Neural cell (in vitro differentiated cells): ENCODE measurements at regions not wholly inside any gene's neighbourhood (a gene's known extent, or its start where the extent isn't known, plus 50 kb on each side); places are given as distances from the start of the nearest gene placed in this dataset.

ENCODE experiments used
- H2AFZ ChIP-seq: fragments of 200-600, 300-800 bp; sonication (generic), shearing (Covaris generic); 2 replicates; pipeline ENCODE4 v1.6.0; 2014; ENCODE audit warnings: low read depth, mild to moderate bottlenecking, antibody characterized with exemption, low read length, moderate library complexity
- H3F3A ChIP-seq: fragments of 200-600 bp; shearing (Covaris generic); 2 replicates; pipeline ENCODE4 v1.6.1; 2016; ENCODE audit warnings: mild to moderate bottlenecking, moderate library complexity, mixed read lengths, antibody characterized with exemption, low read length; ENCODE audit not compliant: insufficient read depth, poor library complexity, severe bottlenecking
- H3K27ac ChIP-seq: fragments of 200-600, 300-800 bp; sonication (generic), shearing (Covaris generic); 2 replicates; pipeline ENCODE4 v1.5.1; 2014; ENCODE audit warnings: mild to moderate bottlenecking, low read length, moderate library complexity
- H3K27me3 ChIP-seq: fragments of 300-800, 200-600 bp; sonication (generic), shearing (Covaris generic); 2 replicates; pipeline ENCODE4 v1.6.0; 2014; ENCODE audit warnings: mild to moderate bottlenecking, low read depth, low read length, moderate library complexity; ENCODE audit not compliant: insufficient read depth
- H3K36me3 ChIP-seq: fragments of 300-800, 200-600 bp; sonication (generic), shearing (Covaris generic); 2 replicates; pipeline ENCODE4 v1.5.1; 2014; ENCODE audit warnings: mild to moderate bottlenecking, antibody characterized with exemption, low read length, moderate library complexity; ENCODE audit not compliant: insufficient read depth
- H3K4me2 ChIP-seq: fragments of 300-800, 200-600 bp; sonication (generic), shearing (Covaris generic); 2 replicates; pipeline ENCODE4 v1.6.0; 2014; ENCODE audit warnings: mild to moderate bottlenecking, low read length
- H3K4me3 ChIP-seq: fragments of 300-800, 200-600 bp; sonication (generic), shearing (Covaris generic); 2 replicates; pipeline ENCODE4 v1.5.1; 2014; ENCODE audit warnings: mild to moderate bottlenecking, low read length, moderate library complexity
- H3K79me2 ChIP-seq: fragments of 200-600 bp; shearing (Covaris generic); replicated peaks from 2 replicates; pipeline ENCODE4 v1.6.0; 2014; ENCODE audit warnings: mild to moderate bottlenecking, low read length, moderate library complexity; ENCODE audit not compliant: insufficient read depth
- H3K9ac ChIP-seq: fragments of 300-800, 200-600 bp; sonication (generic), shearing (Covaris generic); 2 replicates; pipeline ENCODE4 v1.6.1; 2016; ENCODE audit warnings: mild to moderate bottlenecking, low read length, mixed read lengths
- H3K9me2 ChIP-seq: fragments of 200-600 bp; shearing (Covaris generic); 2 replicates; pipeline ENCODE4 v1.6.1; 2016; ENCODE audit warnings: mild to moderate bottlenecking, low read length, mixed read lengths; ENCODE audit not compliant: insufficient read depth
- H3K9me3 ChIP-seq: fragments of 200-600, 300-800 bp; sonication (generic), shearing (Covaris generic); 2 replicates; pipeline ENCODE4 v1.6.1; 2016; ENCODE audit warnings: mild to moderate bottlenecking, mixed run types, low read length, moderate library complexity, mixed read lengths
- H4K20me1 ChIP-seq: fragments of 200-600 bp; shearing (Covaris generic); 2 replicates; pipeline ENCODE4 v1.6.1; 2016; ENCODE audit warnings: mild to moderate bottlenecking, mixed run types; ENCODE audit not compliant: insufficient read depth
- EP300 ChIP-seq: fragments of 450-650 bp; conservative IDR thresholded peaks from 2 replicates; pipeline ENCODE4 v1.6.1; 2014; ENCODE audit warnings: antibody characterized with exemption, mild to moderate bottlenecking, moderate library complexity; ENCODE audit not compliant: poor library complexity, severe bottlenecking
- EZH2 ChIP-seq: fragments of 200-600, 300-800 bp; shearing (Covaris generic), sonication (generic); IDR thresholded peaks from 2 replicates; pipeline ENCODE4 v1.6.1; 2014; ENCODE audit warnings: antibody characterized with exemption, low read length, borderline replicate concordance, mild to moderate bottlenecking; ENCODE audit not compliant: insufficient read depth, poor library complexity, severe bottlenecking
- MXI1 ChIP-seq: fragments of 450-650 bp; conservative IDR thresholded peaks from 2 replicates; pipeline ENCODE4 v1.6.1; 2014; ENCODE audit warnings: antibody characterized with exemption, mild to moderate bottlenecking; ENCODE audit not compliant: poor library complexity, severe bottlenecking
- POLR2AphosphoS5 ChIP-seq: IDR thresholded peaks from 2 replicates; pipeline ENCODE4 v1.6.1; 2012
- RAD21 ChIP-seq: fragments of 450-650 bp; conservative IDR thresholded peaks from 2 replicates; pipeline ENCODE4 v1.6.1; 2014; ENCODE audit warnings: antibody characterized with exemption, mild to moderate bottlenecking, moderate library complexity
- REST ChIP-seq: IDR thresholded peaks from 2 replicates; pipeline ENCODE4 v1.6.1; 2012; ENCODE audit warnings: borderline replicate concordance
- SMC3 ChIP-seq: fragments of 450-650 bp; conservative IDR thresholded peaks from 2 replicates; pipeline ENCODE4 v1.6.1; 2014; ENCODE audit warnings: antibody characterized with exemption, mild to moderate bottlenecking, moderate library complexity; ENCODE audit not compliant: poor library complexity
- TAF1 ChIP-seq: IDR thresholded peaks from 2 replicates; pipeline ENCODE4 v1.6.1; 2012; ENCODE audit warnings: low read depth
- TF ChIP-seq, protein P1 (sequence below): fragments of 450-650 bp; IDR thresholded peaks from 2 replicates; pipeline ENCODE4 v1.5.1; 2014; ENCODE audit warnings: antibody characterized with exemption, mild to moderate bottlenecking, moderate library complexity; ENCODE audit not compliant: poor library complexity, severe bottlenecking

DNA sequence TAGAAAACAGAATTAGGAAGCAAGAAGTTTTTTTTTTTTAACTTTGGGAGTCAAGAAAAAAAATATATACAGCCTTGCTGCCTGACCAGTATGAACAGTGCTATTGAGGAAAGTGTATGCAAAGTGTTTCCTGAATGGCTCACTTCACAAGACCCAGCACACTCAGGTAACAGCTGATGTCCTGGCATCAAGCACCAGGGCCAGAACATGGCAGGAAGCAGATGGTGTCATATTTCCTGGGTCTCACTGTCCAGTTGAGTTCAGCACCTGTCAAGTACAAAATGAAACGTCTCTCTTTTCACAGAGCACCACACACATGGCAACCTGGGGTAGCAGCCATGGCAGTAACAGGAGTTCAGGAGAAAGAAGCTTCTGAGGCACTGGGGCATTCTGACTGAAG is 372.3 kb downstream of the TTLL7 start:
- H3K79me2 ChIP-seq = no peaks in the 10 kb centered on the region
- no peaks in the 10 kb centered on the region for H4K20me1 ChIP-seq
- no peak for TF ChIP-seq EP300
- no peak for TF ChIP-seq SMC3
- no peak overlapping the region for H3K4me2 ChIP-seq
- H3K27me3 ChIP-seq = no peaks in the 10 kb centered on the region
- no peak overlapping the region for H3K4me3 ChIP-seq
- H2AFZ ChIP-seq = no peak overlapping the region
- H3K36me3 ChIP-seq = no peaks in the 10 kb centered on the region
- H3K9ac ChIP-seq = no peak overlapping the region
- no peak overlapping the region for H3K27ac ChIP-seq
- no peaks in the 10 kb centered on the region for H3F3A ChIP-seq
- no peaks in the 10 kb centered on the region for H3K9me3 ChIP-seq
- H3K9me2 ChIP-seq = no peaks in the 10 kb centered on the region

DNA sequence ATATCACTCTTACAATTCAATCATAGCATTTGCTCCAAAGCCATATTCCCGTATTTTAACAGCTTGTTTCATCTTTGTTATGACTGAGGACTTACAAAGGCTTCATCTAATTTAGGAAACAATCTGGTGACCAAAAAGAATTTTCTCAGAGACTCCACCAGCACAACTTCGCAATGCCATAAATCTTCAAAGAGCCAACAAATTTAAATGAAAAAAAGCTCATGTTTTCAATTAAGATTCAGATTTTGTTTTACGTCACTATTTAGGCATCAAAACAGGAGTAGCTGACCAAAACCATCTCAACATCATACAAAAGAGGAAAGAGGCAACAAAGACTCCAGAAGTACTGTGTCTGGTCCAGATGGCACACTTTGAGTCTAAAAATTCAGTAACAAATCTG is 373.3 kb downstream of the TTLL7 start:
- H3F3A ChIP-seq = no peaks in the 10 kb centered on the region
- H3K27me3 ChIP-seq = no peaks in the 10 kb centered on the region
- H3K9me2 ChIP-seq = no peaks in the 10 kb centered on the region
- H4K20me1 ChIP-seq = no peaks in the 10 kb centered on the region
- TF ChIP-seq MXI1 (no peak), RAD21 (no peak), TAF1 (no peak), EP300 (no peak), POLR2AphosphoS5 (no peak), REST (no peak), SMC3 (no peak), EZH2 (no peak)
- TF ChIP-seq, protein P1, sequence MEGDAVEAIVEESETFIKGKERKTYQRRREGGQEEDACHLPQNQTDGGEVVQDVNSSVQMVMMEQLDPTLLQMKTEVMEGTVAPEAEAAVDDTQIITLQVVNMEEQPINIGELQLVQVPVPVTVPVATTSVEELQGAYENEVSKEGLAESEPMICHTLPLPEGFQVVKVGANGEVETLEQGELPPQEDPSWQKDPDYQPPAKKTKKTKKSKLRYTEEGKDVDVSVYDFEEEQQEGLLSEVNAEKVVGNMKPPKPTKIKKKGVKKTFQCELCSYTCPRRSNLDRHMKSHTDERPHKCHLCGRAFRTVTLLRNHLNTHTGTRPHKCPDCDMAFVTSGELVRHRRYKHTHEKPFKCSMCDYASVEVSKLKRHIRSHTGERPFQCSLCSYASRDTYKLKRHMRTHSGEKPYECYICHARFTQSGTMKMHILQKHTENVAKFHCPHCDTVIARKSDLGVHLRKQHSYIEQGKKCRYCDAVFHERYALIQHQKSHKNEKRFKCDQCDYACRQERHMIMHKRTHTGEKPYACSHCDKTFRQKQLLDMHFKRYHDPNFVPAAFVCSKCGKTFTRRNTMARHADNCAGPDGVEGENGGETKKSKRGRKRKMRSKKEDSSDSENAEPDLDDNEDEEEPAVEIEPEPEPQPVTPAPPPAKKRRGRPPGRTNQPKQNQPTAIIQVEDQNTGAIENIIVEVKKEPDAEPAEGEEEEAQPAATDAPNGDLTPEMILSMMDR = no peak
- H3K36me3 ChIP-seq = no peaks in the 10 kb centered on the region
- H3K79me2 ChIP-seq = no peaks in the 10 kb centered on the region
- H3K9ac ChIP-seq = no peak overlapping the region
- H3K27ac ChIP-seq = no peak overlapping the region
- no peaks in the 10 kb centered on the region for H3K9me3 ChIP-seq
- H3K4me2 ChIP-seq = no peak overlapping the region
- no peak overlapping the region for H3K4me3 ChIP-seq
- no peak overlapping the region for H2AFZ ChIP-seq

- Histone ChIP-seq H3K4me3 (no peak overlapping the region), H3K27me3 (no peaks in the 10 kb centered on the region), H4K20me1 (no peaks in the 10 kb centered on the region), H3K36me3 (no peaks in the 10 kb centered on the region), H2AFZ (no peak overlapping the region), H3K27ac (no peak overlapping the region), H3K4me2 (no peak overlapping the region), H3K9ac (no peak overlapping the region), H3F3A (no peaks in the 10 kb centered on the region), H3K9me2 (no peaks in the 10 kb centered on the region), H3K79me2 (no peaks in the 10 kb centered on the region), H3K9me3 (no peaks in the 10 kb centered on the region)
- TF ChIP-seq POLR2AphosphoS5 (no peak), MXI1 (no peak), SMC3 (no peak), REST (no peak), EP300 (no peak)
Measured at GRCh38 chr1:83620016-83620415, 378.9 kb downstream of the TTLL7 start.
